ENCODE measurements at regions not wholly inside any gene's neighbourhood (a gene's known extent, or its start where the extent isn't known, plus 50 kb on each side); places are given as distances from the start of the nearest gene placed in this dataset.
"Not testable (repeated sequence)": the region's sequence is repeated elsewhere in the genome, so short reads cannot be mapped to it uniquely, and the experiment has no call there.

- Histone ChIP-seq H3K4me1 (ENCODE audit: control insufficient read depth in 5 of 5, insufficient read depth in 5 of 5, low read length in 5 of 5) (no peaks in the 10 kb centered on the region), H3K9ac (ENCODE audit: insufficient read depth in 1 of 2, low read length in 2 of 2) (no peak overlapping the region), H3K36me3 (ENCODE audit: control insufficient read depth in 4 of 4, insufficient read depth in 4 of 4, low read length in 4 of 4) (no peaks in the 10 kb centered on the region), H3K27me3 (ENCODE audit: control insufficient read depth in 3 of 3, insufficient read depth in 3 of 3, low read length in 2 of 3) (no peaks in the 10 kb centered on the region), H3K27ac (ENCODE audit: low read depth in 1 of 2, low read length in 1 of 2) (no peak overlapping the region), H3K9me3 (ENCODE audit: control insufficient read depth in 4 of 4, insufficient read depth in 3 of 4, low read length in 3 of 4) (peaks cover 0 to 2% (median 0%) of the 10 kb centered on the region in 4 donors), H3K4me3 (no peak overlapping the region)
- WGBS, 2 donors, result 77 to 84% methylated on average over 6 of the region's 6 CpGs
- DNase-seq, result no peak
- no peak for ATAC-seq (ENCODE audit: insufficient read depth, low FRiP score)
- TF ChIP-seq CTCF (IDR thresholded peaks at IDR 0.05; ENCODE audit: control extremely low read depth, extremely low read depth), result no peak
Observed at GRCh38 chr17:22102177-22102576, 409.9 kb downstream of the KCNJ18 start.

GRCh38 chr17:22116720-22117119 lies 424.4 kb downstream of the KCNJ18 start:
- not testable (repeated sequence) for H3K27me3 ChIP-seq (ENCODE audit: control insufficient read depth in 3 of 3, insufficient read depth in 3 of 3, low read length in 2 of 3); ATAC-seq (ENCODE audit: insufficient read depth, low FRiP score); H3K9ac ChIP-seq (ENCODE audit: insufficient read depth in 1 of 2, low read length in 2 of 2); H3K4me3 ChIP-seq; H3K4me1 ChIP-seq (ENCODE audit: control insufficient read depth in 5 of 5, insufficient read depth in 5 of 5, low read length in 5 of 5); H3K27ac ChIP-seq (ENCODE audit: low read depth in 1 of 2, low read length in 1 of 2); H3K36me3 ChIP-seq (ENCODE audit: control insufficient read depth in 4 of 4, insufficient read depth in 4 of 4, low read length in 4 of 4); H3K9me3 ChIP-seq (ENCODE audit: control insufficient read depth in 4 of 4, insufficient read depth in 3 of 4, low read length in 3 of 4); DNase-seq
- WGBS, 2 donors, result 40 to 42% methylated on average over 3 of the region's 3 CpGs

GRCh38 chr17:22117401-22117800 lies 425.1 kb downstream of the KCNJ18 start:
- H3K9ac ChIP-seq (ENCODE audit: insufficient read depth in 1 of 2, low read length in 2 of 2); DNase-seq; H3K27ac ChIP-seq (ENCODE audit: low read depth in 1 of 2, low read length in 1 of 2); H3K9me3 ChIP-seq (ENCODE audit: control insufficient read depth in 4 of 4, insufficient read depth in 3 of 4, low read length in 3 of 4); H3K4me3 ChIP-seq; H3K27me3 ChIP-seq (ENCODE audit: control insufficient read depth in 3 of 3, insufficient read depth in 3 of 3, low read length in 2 of 3); H3K36me3 ChIP-seq (ENCODE audit: control insufficient read depth in 4 of 4, insufficient read depth in 4 of 4, low read length in 4 of 4); ATAC-seq (ENCODE audit: insufficient read depth, low FRiP score); H3K4me1 ChIP-seq (ENCODE audit: control insufficient read depth in 5 of 5, insufficient read depth in 5 of 5, low read length in 5 of 5): not testable (repeated sequence)
- 70 to 76% methylated on average over 2 of the region's 2 CpGs for WGBS, 2 donors

GRCh38 chr17:22119016-22119415 lies 426.7 kb downstream of the KCNJ18 start:
- H3K4me1 ChIP-seq (ENCODE audit: control insufficient read depth in 5 of 5, insufficient read depth in 5 of 5, low read length in 5 of 5); H3K9ac ChIP-seq (ENCODE audit: insufficient read depth in 1 of 2, low read length in 2 of 2); H3K4me3 ChIP-seq; H3K27ac ChIP-seq (ENCODE audit: low read depth in 1 of 2, low read length in 1 of 2); H3K36me3 ChIP-seq (ENCODE audit: control insufficient read depth in 4 of 4, insufficient read depth in 4 of 4, low read length in 4 of 4); H3K27me3 ChIP-seq (ENCODE audit: control insufficient read depth in 3 of 3, insufficient read depth in 3 of 3, low read length in 2 of 3); ATAC-seq (ENCODE audit: insufficient read depth, low FRiP score); DNase-seq; H3K9me3 ChIP-seq (ENCODE audit: control insufficient read depth in 4 of 4, insufficient read depth in 3 of 4, low read length in 3 of 4): not testable (repeated sequence)
- 78 to 79% methylated on average over 7 of the region's 7 CpGs for WGBS, 2 donors

GRCh38 chr17:22119751-22120150 lies 427.4 kb downstream of the KCNJ18 start:
- not testable (repeated sequence) for ATAC-seq (ENCODE audit: insufficient read depth, low FRiP score); H3K9me3 ChIP-seq (ENCODE audit: control insufficient read depth in 4 of 4, insufficient read depth in 3 of 4, low read length in 3 of 4); H3K9ac ChIP-seq (ENCODE audit: insufficient read depth in 1 of 2, low read length in 2 of 2); H3K4me3 ChIP-seq; H3K27ac ChIP-seq (ENCODE audit: low read depth in 1 of 2, low read length in 1 of 2); DNase-seq; H3K27me3 ChIP-seq (ENCODE audit: control insufficient read depth in 3 of 3, insufficient read depth in 3 of 3, low read length in 2 of 3); H3K4me1 ChIP-seq (ENCODE audit: control insufficient read depth in 5 of 5, insufficient read depth in 5 of 5, low read length in 5 of 5); H3K36me3 ChIP-seq (ENCODE audit: control insufficient read depth in 4 of 4, insufficient read depth in 4 of 4, low read length in 4 of 4)
- 82 to 87% methylated on average over 3 of the region's 3 CpGs for WGBS, 2 donors
